Heart right ventricle (tissue), 16 donors: ENCODE measurements at regions not wholly inside any gene's neighbourhood (a gene's known extent, or its start where the extent isn't known, plus 50 kb on each side); places are given as distances from the start of the nearest gene placed in this dataset.

Experiments used
- ATAC-seq, 8 donors: fragments of 200-7000 bp; cut with Tn5 transposase; one replicate each; pipeline ENCODE4 v1.9.1; 2020; ENCODE audit warnings: mild to moderate bottlenecking in 8 of 8, moderate library complexity in 8 of 8, moderate number of reproducible peaks in 1 of 8
- DNase-seq, 2 donors: peaks; one replicate each; pipeline ENCODE4 v3.0.0-alpha.2; 2020
- H3K27ac ChIP-seq, 10 donors: fragments of 200-600 bp; sonication (generic) in 2 of 10; one replicate each; pipeline versions ENCODE4 v1.5.0 to v1.8.0; 2020 to 2022; ENCODE audit warnings: mild to moderate bottlenecking in 3 of 10
- H3K27me3 ChIP-seq, 7 donors: fragments of 200-600 bp; one replicate each; pipeline ENCODE4 v1.8.0; 2021 to 2022; ENCODE audit warnings: mild to moderate bottlenecking in 2 of 7
- H3K36me3 ChIP-seq, 9 donors: fragments of 200-600 bp; sonication (generic) in 1 of 9; one replicate each; pipeline versions ENCODE4 v1.5.0 to v1.8.0; 2020 to 2022; ENCODE audit warnings: mild to moderate bottlenecking in 2 of 9
- H3K4me1 ChIP-seq, 9 donors: fragments of 200-600 bp; sonication (generic) in 1 of 9; one replicate each; pipeline versions ENCODE4 v1.5.0 to v1.8.0; 2020 to 2022; ENCODE audit warnings: mild to moderate bottlenecking in 4 of 9
- H3K4me3 ChIP-seq, 10 donors: fragments of 200-600 bp; sonication (generic) in 2 of 10; one replicate each; pipeline versions ENCODE4 v1.5.0 to v1.8.0; 2020 to 2022; ENCODE audit warnings: mild to moderate bottlenecking in 7 of 10, moderate library complexity in 2 of 10
- H3K9me3 ChIP-seq, 11 donors: fragments of 200-600 bp in 10 of 11; sonication (generic) in 2 of 11; one replicate each; pipeline versions ENCODE4 v1.5.0 to v1.8.0; 2013 to 2022; ENCODE audit warnings: mild to moderate bottlenecking in 2 of 11, control low read depth in 1 of 11, moderate library complexity in 1 of 11
- CTCF ChIP-seq, 9 donors: fragments of 200-600 bp; sonication (generic) in 2 of 9; IDR thresholded peaks; one replicate each; pipeline versions ENCODE4 v1.5.0 to v1.8.0; 2021 to 2022; ENCODE audit warnings: antibody characterized with exemption in 9 of 9, mild to moderate bottlenecking in 5 of 9, moderate library complexity in 1 of 9
- WGBS, 2 donors: extraction: QIAGEN DNeasy Blood & Tissue Kit; methylation state at CpG; one replicate each; pipeline ENCODE4 v1.1.7; 2013; ENCODE audit warnings: inconsistent platforms in 1 of 2; 5-methylcytosine and 5-hydroxymethylcytosine counted together
- intact Hi-C, 10 donors: fragments of 100-400 bp; cut with DNase I; formaldehyde crosslinking; loops; one replicate each; pipeline versions ENCODE4 v1.11.1 to v1.14.2; 2022
- donor health status: Arrhythmogenic right ventricular cardiomyopathy.
- donor health status: ischemic (EF 13 %, LVEDD 7.1; RV severe dilation, severe dysfunction).
- donor health status: healthy with polysubstance abuse.
- donor health status: DM: no; HTN: yes; CAD: no.
- donor health status: DM: no; HTN: no; CAD: no.
- donor health status: ischemic (EF 25% LVEDD 6.9; RV normal size, moderate dysfunction).
- donor health status: ischemic (EF 25% LVEDD 5.7; RV mildly dilated, moderate dysfunction).
- donor health status: healthy.
- donor health status: DM: yes; HTN: yes; CAD: no.
- donor health status: Ischemic cardiomyopathy.
- donor health status: ischemic (EF 35%, LVEDD 5.7; RV mildly dilated, moderate dysfunction).
- donor health status: nonischemic (EF 11% LVEDD 7.7; RV severe dilation, severe dysfunction).
- donor health status: DM: yes; HTN: yes; CAD: no.
- donor health status: PGD.
- donor health status: ischemic (EF 29% LVEDD 5.4; RV normal size, mild dysfunction).
- donor health status: nonischemic (EF 23%, LVEDD 6.1; RV moderate dilation, normal function).

DNA sequence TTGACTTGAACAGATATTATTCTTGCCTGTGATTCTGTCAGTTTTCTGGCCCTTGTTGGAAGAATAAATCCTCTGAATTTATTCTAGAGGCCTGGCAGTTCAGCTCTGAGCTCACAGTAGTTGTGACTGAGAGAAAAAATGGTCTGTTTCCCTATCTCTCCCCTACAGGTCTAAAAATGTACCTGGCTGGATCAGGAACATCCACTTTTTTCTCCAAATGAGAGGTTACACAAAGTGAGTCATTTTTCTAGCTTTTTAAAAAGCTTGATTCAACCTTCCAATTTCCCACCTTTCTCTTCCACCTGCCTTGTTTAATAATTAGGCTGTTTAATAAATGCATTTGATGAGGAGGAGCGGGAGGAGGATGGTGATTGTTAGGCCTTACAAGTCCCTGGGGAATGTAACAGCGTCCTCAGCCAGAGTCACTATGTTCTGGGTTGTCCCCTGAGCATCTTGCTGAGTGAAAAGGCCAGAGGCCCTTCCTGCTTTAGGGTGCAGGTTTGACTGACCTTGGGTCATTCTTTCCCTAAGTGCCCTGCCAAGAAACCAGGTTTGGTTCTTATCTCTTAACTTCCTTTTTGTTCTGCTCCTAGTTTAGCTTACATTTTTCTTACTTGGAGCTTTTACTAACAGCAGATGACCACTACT lies 91.7 kb upstream of the FUT8 start:
- ATAC-seq, result no peak
- 66 to 69% methylated on average over 2 of the region's 2 CpGs for WGBS, 2 donors
- no peak for DNase-seq
- Histone ChIP-seq H3K27ac (no peak overlapping the region), H3K4me3 (no peak overlapping the region), H3K9me3 (peaks cover 0 to 5% (median 0%) of the 10 kb centered on the region in 11 donors), H3K36me3 (no peaks in the 10 kb centered on the region), H3K27me3 (no peaks in the 10 kb centered on the region), H3K4me1 (peaks cover 0 to 6% (median 0%) of the 10 kb centered on the region in 9 donors)
- intact Hi-C loops, result no loop called here
- TF ChIP-seq CTCF (IDR thresholded peaks at IDR 0.05), result no peak

GRCh38 chr14:65321370-65321875 lies 91.1 kb upstream of the FUT8 start:
- intact Hi-C loops, result no loop called here
- TF ChIP-seq CTCF (IDR thresholded peaks at IDR 0.05), result no peak
- Histone ChIP-seq H3K27me3 (no peaks in the 10 kb centered on the region), H3K9me3 (no peaks in the 10 kb centered on the region), H3K36me3 (no peaks in the 10 kb centered on the region), H3K27ac (no peak overlapping the region), H3K4me1 (peaks cover 0 to 6% (median 0%) of the 10 kb centered on the region in 9 donors), H3K4me3 (no peak overlapping the region)
- WGBS, 2 donors, result 72 to 77% methylated on average over 3 of the region's 3 CpGs
- ATAC-seq (no peak), DNase-seq (no peak)

DNA sequence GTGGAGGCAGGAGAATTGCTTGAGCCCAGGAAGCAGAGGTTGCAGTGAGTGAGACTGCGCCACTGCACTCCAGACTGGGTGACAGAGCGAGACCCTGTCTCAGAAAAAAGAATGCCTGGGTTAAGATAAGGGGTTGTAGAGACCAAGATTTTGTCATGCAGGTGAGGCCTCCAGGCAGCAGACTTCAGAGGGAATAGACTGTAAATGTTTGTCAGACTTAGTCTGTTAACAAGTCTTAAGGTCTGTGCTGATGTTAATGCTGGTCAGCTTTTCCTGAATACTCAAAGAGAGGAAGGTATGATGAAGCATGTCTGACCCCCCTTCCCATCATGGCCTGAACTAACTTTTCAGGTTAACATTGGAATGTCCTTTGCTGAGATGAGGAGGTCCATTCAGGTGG lies 83.0 kb upstream of the FUT8 start:
- ATAC-seq (no peak), DNase-seq (no peak)
- 94 to 96% methylated on average over 2 of the region's 2 CpGs for WGBS, 2 donors
- no peak overlapping the region for H3K4me3 ChIP-seq
- H3K27ac ChIP-seq, result no peak overlapping the region
- TF ChIP-seq CTCF (IDR thresholded peaks at IDR 0.05), result no peak
- intact Hi-C loops, result no loop called here
- peaks cover 0 to 34% (median 7%) of the 10 kb centered on the region in 9 donors for H3K4me1 ChIP-seq
- H3K9me3 ChIP-seq, result no peaks in the 10 kb centered on the region
- no peaks in the 10 kb centered on the region for H3K27me3 ChIP-seq
- H3K36me3 ChIP-seq, result no peaks in the 10 kb centered on the region

DNA sequence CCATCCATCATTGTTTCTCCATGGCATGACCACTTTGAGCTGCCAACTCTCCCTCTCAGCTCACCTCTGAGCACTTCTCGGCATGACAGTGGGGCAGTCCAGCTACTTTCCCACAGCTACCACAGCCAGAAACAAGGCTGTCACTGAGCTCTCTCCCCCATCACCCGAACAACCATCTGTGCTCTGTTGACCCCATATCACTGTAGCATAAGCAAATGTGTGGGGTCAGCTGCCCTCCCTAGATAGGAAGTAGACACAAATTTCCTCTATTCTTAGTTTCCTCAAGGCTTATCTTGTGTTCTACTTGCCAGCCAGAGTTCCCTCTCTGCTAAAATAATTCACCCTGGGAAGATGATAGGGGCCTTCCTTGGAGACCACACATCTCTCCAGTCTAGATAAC lies 82.6 kb upstream of the FUT8 start:
- no peaks in the 10 kb centered on the region for H3K9me3 ChIP-seq
- H3K4me3 ChIP-seq, result no peak overlapping the region
- no peaks in the 10 kb centered on the region for H3K36me3 ChIP-seq
- intact Hi-C loops, result loop anchor here in 1 of 10 donors (10.0 kb wide), 1 partner anchor 95 kb away; no protein-coding TSS in a partner anchor
- DNase-seq (no peak), ATAC-seq (no peak)
- peaks cover 0 to 39% (median 11%) of the 10 kb centered on the region in 9 donors for H3K4me1 ChIP-seq
- TF ChIP-seq CTCF (IDR thresholded peaks at IDR 0.05), result no peak
- WGBS, 2 donors, result 47 to 54% methylated on average over 2 of the region's 2 CpGs
- H3K27me3 ChIP-seq, result no peaks in the 10 kb centered on the region
- H3K27ac ChIP-seq, result no peak overlapping the region
